ENCODE measurements at regions not wholly inside any gene's neighbourhood (a gene's known extent, or its start where the extent isn't known, plus 50 kb on each side); places are given as distances from the start of the nearest gene placed in this dataset.

DNA sequence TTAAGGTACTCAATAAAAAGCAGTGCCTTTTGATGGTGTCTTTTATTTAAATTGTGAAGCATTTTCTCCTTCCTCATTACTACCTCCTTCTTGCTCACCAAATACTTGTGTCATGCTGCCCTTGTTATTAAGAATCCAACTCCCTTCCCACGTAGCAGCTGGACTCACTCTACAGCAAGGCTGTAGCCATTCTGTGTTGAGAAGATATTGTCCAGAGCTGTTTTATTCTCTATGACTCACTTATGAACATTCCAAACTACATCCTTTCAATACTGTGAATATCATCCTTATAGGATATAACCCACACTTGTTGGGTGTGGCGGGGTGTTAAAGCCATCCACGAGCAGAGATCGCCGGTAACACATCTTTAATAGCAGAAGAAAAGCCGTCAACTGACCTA lies 1671.5 kb upstream of the SLC10A2 start:
- no peak for DNase-seq (ENCODE audit: low read depth in 2 of 3, low spot score in 2 of 3)

DNA sequence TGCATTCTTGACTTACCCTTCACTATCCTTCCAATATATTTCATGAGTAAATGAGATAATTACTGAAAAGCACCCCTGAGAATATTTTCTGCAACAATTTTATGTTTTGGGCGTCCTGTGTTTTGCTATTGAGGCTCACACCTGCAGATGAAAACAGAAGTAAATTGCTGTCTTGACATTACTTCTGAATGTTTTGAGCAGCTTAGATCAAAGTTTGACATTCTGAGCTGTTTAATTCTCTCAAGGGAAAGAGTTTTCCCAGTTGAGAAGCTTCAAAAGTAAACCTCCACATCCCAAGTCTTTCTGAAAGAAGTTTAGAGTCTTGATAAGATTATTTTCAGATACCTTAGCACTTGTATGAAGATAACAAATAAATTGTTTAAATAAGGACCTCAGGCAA lies 1667.2 kb upstream of the SLC10A2 start:
- no peak for DNase-seq (ENCODE audit: low read depth in 2 of 3, low spot score in 2 of 3)

DNA sequence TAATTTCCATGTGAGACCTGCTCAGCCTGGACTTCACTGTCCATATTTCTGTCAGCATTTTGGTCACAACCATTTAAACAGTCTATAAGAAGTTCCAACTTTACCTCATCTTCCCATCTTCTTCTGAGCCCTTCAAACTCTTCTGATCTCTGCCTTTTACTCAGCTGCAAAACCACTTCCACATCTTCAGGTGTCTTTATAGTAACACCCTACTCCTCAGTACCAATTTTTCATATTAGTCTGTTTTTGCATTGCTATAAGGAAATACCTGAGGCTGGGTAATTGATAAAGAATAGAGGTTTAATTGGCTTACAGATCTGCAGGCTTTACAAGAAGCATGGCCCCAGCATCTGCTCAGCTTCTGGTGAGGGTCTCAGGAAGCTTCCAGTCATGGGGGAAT lies 1648.9 kb upstream of the SLC10A2 start:
- DNase-seq (ENCODE audit: low read depth in 2 of 3, low spot score in 2 of 3) = no peak

DNA sequence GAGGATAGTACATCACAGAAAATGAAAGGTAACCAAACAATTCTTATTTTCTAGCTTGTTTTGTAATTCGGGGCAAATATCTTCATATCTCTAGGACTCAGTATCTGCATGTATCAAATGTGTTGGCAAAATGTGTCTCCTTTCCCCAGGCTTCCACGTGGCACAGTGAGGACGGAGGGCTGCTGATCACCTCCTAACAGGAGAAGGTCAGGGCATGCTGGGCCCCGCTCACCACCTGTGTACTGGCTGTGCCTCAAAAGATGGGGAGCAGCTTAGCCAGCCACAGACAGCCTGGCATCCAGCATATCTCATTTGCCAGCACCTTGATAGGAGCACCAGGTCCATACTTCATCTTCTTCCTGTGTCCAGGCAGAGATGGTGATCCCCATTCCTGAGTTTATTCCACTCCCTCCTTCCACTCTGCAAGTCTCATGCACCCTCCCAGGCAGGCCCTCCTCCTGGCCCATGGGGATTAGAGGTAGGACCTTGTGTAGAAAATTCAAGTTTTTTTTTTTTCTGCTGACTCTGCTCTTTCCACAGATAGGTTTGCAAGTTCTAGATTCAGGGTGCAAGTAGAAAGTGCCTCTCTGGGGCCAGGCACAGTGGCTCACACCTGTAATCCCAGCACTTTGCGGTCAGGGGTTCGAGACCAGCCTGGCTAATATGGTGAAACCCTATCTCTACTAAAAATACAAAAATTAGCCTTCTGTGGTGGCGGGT lies 1639.0 kb upstream of the SLC10A2 start:
- no peak for DNase-seq (ENCODE audit: low read depth in 2 of 3, low spot score in 2 of 3)

DNA sequence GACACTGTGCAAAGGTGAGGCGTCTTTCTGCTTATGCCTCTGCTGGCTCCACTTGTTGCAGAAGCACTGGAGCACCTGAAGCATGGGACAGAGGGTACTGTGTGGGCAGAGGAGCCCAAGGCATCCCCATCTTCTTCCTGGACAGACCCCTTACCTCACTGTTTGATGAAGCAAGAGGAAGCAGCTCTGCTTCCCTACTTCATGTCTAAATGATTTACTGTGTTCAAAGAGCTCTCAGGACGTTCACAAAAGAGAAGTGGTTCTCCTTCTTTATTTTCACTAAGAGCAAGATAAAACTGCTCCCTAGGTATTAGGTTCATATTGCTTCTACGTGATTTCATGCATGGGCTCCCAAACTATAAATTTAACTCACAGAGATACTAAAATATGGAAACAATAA lies 1635.4 kb upstream of the SLC10A2 start:
- DNase-seq (ENCODE audit: low read depth in 2 of 3, low spot score in 2 of 3) = no peak

DNA sequence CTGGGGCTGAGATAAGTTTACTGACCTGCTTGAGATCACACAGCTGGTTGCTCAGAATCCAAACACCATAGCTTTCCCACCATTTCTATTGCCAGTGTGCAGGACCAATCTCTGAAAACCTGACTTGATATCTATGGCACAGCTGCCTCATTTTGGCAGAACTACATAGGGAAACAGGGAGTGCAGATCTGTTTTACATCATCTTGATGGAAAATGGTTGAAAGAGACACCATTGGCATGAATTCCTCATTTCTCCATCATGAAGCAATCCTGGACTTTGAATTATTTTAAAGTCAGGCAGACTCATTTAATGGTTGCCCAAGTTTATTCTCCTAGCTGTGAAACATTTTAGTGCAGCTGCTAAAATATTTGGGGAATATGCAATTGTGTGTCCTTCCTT lies 1628.2 kb upstream of the SLC10A2 start:
- no peak for DNase-seq (ENCODE audit: low read depth in 2 of 3, low spot score in 2 of 3)

DNA sequence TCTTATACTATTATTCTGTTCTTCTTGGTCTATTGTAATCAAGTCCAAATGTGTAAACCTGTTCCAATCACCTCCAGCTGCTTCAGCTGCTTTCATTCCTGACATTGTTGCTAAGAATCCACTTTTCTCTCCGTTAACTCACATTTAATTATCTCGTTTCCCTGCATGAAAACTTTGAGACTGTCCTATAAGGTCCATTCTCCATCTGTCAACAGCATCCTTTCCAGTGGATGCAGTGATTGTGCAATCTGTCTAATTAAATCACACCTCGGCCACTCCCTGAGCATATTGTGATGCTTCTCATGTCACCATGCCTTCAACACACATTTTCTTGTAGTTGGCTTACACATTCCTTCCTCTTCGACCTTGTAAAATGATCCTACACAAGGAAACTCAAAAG lies 1626.9 kb upstream of the SLC10A2 start:
- no peak for DNase-seq (ENCODE audit: low read depth in 2 of 3, low spot score in 2 of 3)

DNA sequence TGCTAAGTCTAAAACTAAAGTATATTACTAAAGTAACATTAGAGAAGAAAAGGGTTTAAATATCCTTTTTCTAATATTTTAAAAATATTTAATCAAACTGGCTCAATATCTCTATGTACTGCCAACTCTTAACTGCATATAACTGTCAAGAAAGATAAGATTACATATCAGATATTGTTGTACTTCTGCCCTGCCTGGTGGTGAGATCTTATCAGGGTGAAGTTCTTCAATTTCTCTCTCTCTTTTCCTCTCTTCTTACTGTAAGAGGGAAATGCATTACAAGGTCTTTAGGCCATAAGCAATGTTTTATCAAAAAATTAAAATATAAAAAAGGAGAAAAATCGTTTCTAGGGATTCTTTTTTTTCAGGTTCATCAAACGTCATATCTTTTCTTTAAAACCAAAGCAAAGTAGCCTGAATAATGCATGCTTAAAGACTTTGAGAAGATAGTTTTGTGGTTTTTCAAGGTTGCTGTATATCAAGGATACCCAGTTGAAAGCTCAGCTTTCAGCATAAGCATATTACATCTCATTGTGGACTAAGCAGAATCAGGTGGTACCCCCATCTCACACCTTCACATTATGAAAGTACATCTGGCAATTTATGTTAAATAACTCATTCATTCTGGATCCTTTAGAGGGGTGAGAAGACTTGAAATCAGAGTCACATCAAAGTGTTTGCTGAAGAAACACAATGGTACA lies 1625.7 kb upstream of the SLC10A2 start:
- no peak for DNase-seq (ENCODE audit: low read depth in 2 of 3, low spot score in 2 of 3)

DNA sequence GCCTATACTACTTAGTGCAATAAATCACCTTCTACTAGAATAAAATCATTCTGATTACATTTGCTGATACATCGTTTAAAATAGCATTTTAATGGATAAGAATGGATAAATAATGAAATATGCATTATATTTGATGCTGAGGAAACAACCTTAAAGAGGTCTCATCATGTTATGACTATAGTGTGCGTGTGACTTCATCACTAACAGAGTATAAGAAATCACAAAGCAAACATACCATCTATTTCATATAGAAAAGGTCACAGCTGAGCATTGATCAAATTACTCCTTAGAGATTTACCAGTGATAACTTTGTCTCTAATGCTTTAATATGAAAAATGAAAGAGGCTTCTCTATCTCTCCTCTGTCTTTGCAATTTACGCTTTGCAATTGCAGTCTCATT lies 1620.3 kb upstream of the SLC10A2 start:
- no peak for DNase-seq (ENCODE audit: low read depth in 2 of 3, low spot score in 2 of 3)

DNA sequence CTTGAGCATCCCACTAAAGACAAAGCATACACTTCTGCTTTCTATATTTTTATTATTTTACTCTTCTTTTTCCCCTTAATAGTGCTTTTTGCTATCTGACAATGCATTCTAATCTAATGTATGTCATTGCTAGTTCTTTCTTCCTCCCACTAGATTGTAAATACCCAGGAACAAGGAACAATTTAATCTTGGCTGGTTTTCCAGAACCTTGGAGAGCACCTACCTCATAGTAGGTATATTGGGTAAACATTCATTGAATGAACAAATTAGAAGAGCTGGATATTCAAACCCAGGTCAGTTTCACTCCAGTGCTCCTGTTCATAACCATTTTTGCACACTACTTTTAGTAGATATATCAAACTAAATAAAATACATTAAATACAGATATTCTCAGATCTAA lies 1617.6 kb upstream of the SLC10A2 start:
- no peak for DNase-seq (ENCODE audit: low read depth in 2 of 3, low spot score in 2 of 3)

DNA sequence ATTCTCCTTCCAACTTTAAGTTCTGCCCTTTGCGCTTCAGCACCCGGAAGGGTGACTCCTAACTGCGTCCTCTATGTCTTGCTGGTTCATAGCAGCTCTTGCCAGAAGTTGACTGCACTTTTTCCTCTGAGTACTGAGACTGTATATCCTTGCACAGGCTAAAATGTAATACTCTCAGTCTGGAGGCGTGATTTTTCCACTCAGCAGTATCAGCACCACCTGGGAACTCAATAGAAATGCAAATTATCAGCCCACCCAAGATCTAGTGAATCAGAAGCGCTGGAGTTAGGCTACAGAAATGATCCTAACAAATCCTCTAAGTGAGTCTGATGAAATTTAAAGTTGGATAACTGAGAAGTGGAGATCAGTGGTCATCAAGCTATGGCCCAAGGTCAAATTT lies 1611.9 kb upstream of the SLC10A2 start:
- DNase-seq (ENCODE audit: low read depth in 2 of 3, low spot score in 2 of 3) = no peak

DNA sequence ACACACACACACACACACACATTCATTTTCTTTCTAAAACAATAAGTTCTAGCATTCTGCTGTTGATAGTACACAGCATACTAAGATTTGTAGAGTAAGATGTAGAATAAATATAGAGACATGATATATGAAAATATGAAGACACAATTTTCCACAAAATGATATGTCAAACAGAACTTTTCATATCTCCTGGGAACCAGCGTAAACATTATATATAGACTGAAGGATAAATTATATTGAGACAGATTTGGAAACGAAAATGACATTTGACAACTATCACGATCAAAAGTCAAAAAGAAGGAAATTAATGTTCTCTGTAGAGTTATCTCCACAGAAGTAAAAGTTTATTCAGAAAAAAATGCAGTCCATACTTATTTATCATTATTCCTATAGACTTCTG lies 1605.7 kb upstream of the SLC10A2 start:
- no peak for DNase-seq (ENCODE audit: low read depth in 2 of 3, low spot score in 2 of 3)

DNA sequence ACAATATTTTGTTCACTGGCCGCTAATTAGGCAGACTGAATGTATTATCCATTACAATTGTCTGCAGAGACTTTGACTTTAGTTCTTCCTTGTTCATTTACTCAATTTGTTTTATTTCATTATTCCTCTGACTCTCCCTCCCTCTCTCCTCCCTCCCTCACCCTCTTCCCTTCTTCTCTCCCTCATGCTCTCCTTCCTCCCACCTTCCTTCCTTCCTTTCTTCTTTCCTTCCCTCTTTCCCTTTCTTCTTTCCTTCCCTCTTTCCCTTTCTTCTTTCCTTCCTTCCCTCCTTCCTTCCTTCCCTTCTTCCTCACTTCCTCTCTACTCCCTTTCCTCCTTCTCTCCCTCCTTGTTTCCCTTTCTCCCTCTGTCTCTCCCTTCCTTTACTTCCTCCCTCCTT lies 1591.0 kb upstream of the SLC10A2 start:
- no peak for DNase-seq (ENCODE audit: low read depth in 2 of 3, low spot score in 2 of 3)

DNA sequence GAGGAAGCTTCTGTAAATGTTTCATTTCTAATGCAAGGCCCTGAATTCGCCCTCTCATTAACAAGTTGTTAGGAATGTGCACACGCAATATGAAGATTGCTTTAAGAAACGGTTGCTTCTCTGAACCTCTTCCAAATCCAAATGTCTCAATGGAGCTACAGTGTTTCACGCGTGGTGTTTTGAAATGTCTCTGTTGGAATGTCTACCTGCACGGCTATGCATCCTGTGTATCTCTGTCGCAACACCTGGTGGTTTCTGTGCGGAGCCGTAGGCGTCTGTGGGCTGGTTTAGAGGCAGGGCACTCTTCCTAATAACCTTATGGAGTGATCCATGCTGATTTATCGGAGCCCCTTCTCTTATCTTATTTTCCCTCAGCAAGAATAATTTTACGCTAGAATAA lies 1584.2 kb upstream of the SLC10A2 start:
- no peak for DNase-seq (ENCODE audit: low read depth in 2 of 3, low spot score in 2 of 3)

DNA sequence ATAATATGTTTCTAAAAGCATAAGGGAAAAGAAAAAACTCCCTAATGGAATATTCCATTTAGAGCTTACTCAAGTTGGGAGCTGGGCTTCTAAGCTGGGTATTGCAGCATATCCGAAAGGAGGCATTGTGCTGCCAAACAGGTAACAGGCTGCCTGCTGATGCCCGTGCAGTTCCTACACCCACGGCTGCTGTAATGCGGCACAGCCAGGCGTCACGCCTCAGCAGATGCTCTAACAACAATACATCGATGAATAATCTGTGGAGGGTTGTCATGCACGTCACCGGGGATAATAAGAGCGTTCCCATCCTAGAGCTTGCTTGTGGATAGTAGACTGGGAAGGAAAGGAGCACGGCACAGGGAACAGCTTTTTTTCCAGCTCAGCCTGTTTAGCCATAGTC lies 1582.1 kb upstream of the SLC10A2 start:
- no peak for DNase-seq (ENCODE audit: low read depth in 2 of 3, low spot score in 2 of 3)

DNA sequence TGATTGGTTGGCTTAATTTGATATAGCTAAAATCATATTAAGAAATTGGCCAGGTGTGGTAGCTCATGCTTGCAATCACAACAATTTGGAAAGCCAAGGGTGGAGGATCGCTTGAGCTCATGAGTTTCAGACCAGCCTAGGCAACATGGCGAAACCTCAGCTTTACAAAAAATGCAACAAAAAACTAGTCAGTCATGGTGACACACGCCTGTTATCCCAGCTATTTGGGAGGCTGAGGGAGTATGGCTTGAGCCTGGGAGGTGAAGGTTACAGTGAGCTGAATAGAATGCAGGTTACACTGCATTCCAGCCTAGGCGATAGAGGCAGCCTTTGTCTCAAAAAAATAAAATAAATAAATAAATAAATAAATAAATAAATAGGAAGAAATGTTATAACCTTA lies 1579.6 kb upstream of the SLC10A2 start:
- no peak for DNase-seq (ENCODE audit: low read depth in 2 of 3, low spot score in 2 of 3)

DNA sequence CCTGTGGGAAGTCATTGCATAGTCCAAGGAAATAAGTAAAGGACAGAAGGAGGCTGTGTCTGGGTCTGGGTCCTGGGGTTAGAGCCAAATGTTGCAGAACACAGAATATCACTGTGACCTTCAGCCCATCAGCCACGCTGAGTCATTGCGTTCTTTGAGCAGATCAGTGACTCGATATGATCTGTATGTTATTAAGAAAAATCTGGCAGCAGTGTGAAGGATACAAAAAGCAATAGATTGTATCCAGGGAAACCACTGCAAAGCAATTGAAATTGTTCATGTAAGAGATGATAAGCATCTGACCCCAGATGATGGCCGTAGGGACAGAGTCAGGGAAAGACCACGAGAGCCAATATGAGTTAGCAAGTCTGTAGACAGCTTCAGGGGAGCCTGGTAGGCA lies 1575.1 kb upstream of the SLC10A2 start:
- no peak for DNase-seq (ENCODE audit: low read depth in 2 of 3, low spot score in 2 of 3)

DNA sequence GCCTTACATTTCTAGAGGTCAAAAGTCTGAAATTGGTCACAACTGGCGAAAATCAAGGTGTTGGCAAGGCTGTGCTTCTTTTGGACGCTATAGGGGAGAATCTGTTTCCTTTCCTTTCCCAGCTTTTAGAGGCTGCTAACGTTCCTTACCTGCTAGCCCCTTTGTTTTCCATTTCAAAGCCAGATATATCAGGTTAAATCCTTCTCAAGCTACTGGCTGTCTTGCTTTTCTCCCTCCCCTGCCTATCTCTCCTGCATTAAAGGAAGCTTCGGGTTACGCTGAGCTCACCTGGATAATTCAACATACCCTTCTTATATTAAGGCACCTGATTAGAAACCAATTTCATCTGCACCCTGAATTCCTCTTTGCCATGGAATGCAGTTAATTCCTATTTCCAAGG lies 1569.7 kb upstream of the SLC10A2 start:
- no peak for DNase-seq (ENCODE audit: low read depth in 2 of 3, low spot score in 2 of 3)

DNA sequence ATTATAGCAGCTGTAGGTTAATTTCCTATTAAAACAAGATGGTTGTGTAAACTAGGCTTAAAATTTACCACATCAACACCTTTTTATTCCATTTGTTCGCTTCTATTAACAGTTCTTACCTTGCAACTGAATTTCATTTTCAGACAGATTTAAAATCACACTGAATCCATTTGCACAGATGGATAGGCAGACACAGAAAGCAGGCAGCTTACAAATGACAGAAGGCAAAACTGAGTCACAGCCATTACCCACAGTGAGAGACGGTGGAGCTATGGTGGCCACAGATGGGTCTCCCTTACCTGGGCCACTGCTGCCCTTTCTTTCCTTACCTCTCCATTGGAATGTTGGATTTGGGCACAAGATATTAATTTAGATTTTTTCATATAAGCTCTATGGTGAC lies 1567.8 kb upstream of the SLC10A2 start:
- no peak for DNase-seq (ENCODE audit: low read depth in 2 of 3, low spot score in 2 of 3)

DNA sequence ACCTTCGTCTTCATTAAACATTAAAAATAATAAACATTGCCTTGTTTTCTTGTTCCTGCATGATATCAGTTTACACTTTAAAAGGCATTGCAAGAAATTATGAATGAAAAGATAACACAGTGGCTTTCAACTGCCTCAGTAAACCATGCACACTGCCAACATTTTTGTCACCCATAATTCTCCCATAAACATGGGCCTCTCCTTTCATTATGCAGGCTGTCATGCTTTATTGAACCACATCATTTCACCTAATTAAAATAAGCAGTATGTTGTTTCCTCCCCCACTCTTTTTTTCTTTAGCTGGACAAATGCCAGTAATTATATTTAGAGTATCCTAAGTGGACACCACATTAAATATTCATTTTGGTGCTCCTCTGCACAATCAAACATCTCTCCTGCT lies 1566.5 kb upstream of the SLC10A2 start:
- DNase-seq (ENCODE audit: low read depth in 2 of 3, low spot score in 2 of 3) = no peak

DNA sequence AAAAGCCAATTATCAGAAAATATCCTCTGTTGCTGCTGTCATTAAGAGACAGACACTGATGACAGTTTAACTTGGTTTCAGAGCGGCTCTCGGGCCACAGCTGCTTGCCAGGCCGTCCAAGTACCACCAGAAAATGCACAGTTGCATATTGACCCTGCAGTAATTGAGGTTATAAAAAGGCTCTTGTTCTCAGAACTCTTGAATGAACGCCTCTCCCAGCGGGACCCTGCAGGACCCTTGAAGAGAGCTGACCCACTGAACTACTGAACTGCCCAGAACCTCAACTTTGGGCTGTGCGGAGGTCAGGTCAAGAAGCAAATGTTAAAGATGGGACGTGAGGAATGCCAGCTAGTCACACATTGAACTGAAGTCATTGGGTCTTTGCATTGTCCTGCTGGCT lies 1559.0 kb upstream of the SLC10A2 start:
- DNase-seq (ENCODE audit: low read depth in 2 of 3, low spot score in 2 of 3) = no peak

DNA sequence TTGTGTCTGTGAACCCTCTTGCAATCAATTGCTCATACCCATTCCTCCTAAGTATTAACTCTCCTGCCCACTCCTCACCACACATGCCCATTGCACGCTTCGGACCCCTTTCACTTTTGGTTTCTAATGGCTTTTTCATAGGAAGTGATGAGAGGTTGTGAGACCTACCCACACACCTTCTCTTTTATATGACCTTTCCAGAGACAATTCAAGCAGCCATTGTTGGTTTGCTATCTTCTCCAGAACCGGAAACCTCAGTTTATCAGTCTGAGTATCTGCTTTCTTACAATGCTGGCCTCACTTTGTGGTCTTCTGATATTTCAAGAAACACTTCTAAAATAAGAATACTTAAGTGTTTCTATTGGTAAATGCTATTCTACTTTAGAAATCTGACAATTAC lies 1550.8 kb upstream of the SLC10A2 start:
- no peak for DNase-seq (ENCODE audit: low read depth in 2 of 3, low spot score in 2 of 3)
